HepG2 (cell line): ENCODE measurements at regions not wholly inside any gene's neighbourhood (a gene's known extent, or its start where the extent isn't known, plus 50 kb on each side); places are given as distances from the start of the nearest gene placed in this dataset.

ENCODE experiments used
- ATAC-seq: fragments of 200-7000 bp; cut with Tn5 transposase; 3 replicates; pipeline ENCODE4 v1.9.1; 2020; ENCODE audit warnings: mild to moderate bottlenecking, moderate library complexity
- BruUV-seq: library from RNA; stranded (reverse); fragments of 400-500 nt; replicated peaks from 2 replicates; lab custom pipeline; 2021; lab: Mats Ljungman, UMichigan
- CTCF ChIA-PET: fragments of 300-600 bp; formaldehyde crosslinking; extraction: SDS; loops from one replicate; lab custom pipeline; 2021; ENCODE audit warnings: low total read pairs, inconsistent platforms, low intra/inter-chr PET ratio; lab: Yijun Ruan, JAX
- POLR2A ChIA-PET: fragments of 350-600 bp; sonication (Branson Sonifier 250); formaldehyde crosslinking; loops from one replicate; lab custom pipeline; 2020; ENCODE audit warnings: antibody characterized with exemption, inconsistent platforms; lab: Yijun Ruan, JAX
- DNase-seq: peaks from one replicate; pipeline ENCODE4 v3.0.0-alpha.2; 2015; ENCODE audit warnings: low spot score
- FAIRE-seq: peaks from 3 replicates; lab custom pipeline; 2011; peaks lifted over from hg19 to GRCh38; lab: Jason Lieb, UNC
- H2AFZ ChIP-seq: one replicate; pipeline ENCODE4 v1.6.1; 2011; ENCODE audit warnings: low read length, inconsistent platforms
- H3K27ac ChIP-seq: fragments of 300-600 bp; 3 replicates; pipeline ENCODE4 v1.8.0; 2011; ENCODE audit warnings: mixed run types, mild to moderate bottlenecking, mixed read lengths, low read length, inconsistent platforms; ENCODE audit not compliant: insufficient read depth; ENCODE audit errors: extremely low read length
- H3K27me3 ChIP-seq, 2 experiments: fragments of 200-600 bp in 1 of 2; 2 replicates in 1 of 2; 3 replicates in 1 of 2; pipeline versions ENCODE4 v1.6.0 to v1.8.0; 2011; ENCODE audit warnings: low read length in 2 of 2, mild to moderate bottlenecking in 2 of 2, moderate library complexity in 2 of 2, inconsistent platforms in 1 of 2; ENCODE audit not compliant: insufficient read depth in 2 of 2, control insufficient read depth in 1 of 2
- H3K36me3 ChIP-seq, 2 experiments: fragments of 200-600 bp in 1 of 2; replicated peaks in 1 of 2; 2 replicates in 1 of 2; 3 replicates in 1 of 2; pipeline versions ENCODE4 v1.5.1 to v1.8.0; 2011; ENCODE audit warnings: low read length in 2 of 2, inconsistent platforms in 1 of 2; ENCODE audit not compliant: insufficient read depth in 2 of 2, control insufficient read depth in 1 of 2
- H3K4me1 ChIP-seq: 2 replicates; pipeline ENCODE4 v1.5.1; 2012; ENCODE audit warnings: low read length, inconsistent platforms; ENCODE audit not compliant: insufficient read depth
- H3K4me2 ChIP-seq: 2 replicates; pipeline ENCODE4 v1.6.0; 2011; ENCODE audit warnings: low read depth, low read length, inconsistent platforms
- H3K4me3 ChIP-seq, 3 experiments: fragments of 200-600 bp in 1 of 3; sonication (generic), shearing (Covaris generic) in 1 of 3; replicated peaks in 1 of 3; 2 replicates each; pipeline ENCODE4 v1.5.1; 2011 to 2016; ENCODE audit warnings: low read length in 3 of 3, inconsistent platforms in 2 of 3, low read depth in 2 of 3, mild to moderate bottlenecking in 2 of 3, control low read depth in 1 of 3, mixed read lengths in 1 of 3; ENCODE audit not compliant: insufficient read depth in 1 of 3
- H3K79me2 ChIP-seq: one replicate; pipeline ENCODE4 v1.6.1; 2011; ENCODE audit warnings: low read length, inconsistent platforms; ENCODE audit not compliant: insufficient read depth
- H3K9ac ChIP-seq: 2 replicates; pipeline ENCODE4 v1.6.0; 2011; ENCODE audit warnings: mild to moderate bottlenecking, low read depth, low read length, inconsistent platforms; ENCODE audit not compliant: insufficient read depth
- H3K9me3 ChIP-seq: 2 replicates; pipeline ENCODE4 v1.5.1; 2012; ENCODE audit warnings: mild to moderate bottlenecking, low read length
- H4K20me1 ChIP-seq: 2 replicates; pipeline ENCODE4 v1.6.0; 2011; ENCODE audit warnings: inconsistent platforms, mild to moderate bottlenecking, low read length, moderate library complexity; ENCODE audit not compliant: insufficient read depth
- ELF3 ChIP-seq: IDR thresholded peaks from 2 replicates; pipeline ENCODE4 v1.6.1; 2016; ENCODE audit warnings: missing genetic modification reagents, missing compliant biosample characterization
- HNRNPK ChIP-seq: fragments of 200-400 bp; formaldehyde crosslinking; IDR thresholded peaks from 2 replicates; pipeline ENCODE4 v1.6.1; 2018; ENCODE audit warnings: low read length, low read depth, moderate library complexity, mild to moderate bottlenecking; ENCODE audit not compliant: poor library complexity, severe bottlenecking
- HNRNPUL1 ChIP-seq: fragments of 200-400 bp; formaldehyde crosslinking; IDR thresholded peaks from 2 replicates; pipeline ENCODE4 v1.6.1; 2017; ENCODE audit warnings: low read depth, mild to moderate bottlenecking, low read length, moderate library complexity
- POLR2AphosphoS2 ChIP-seq: IDR thresholded peaks from 2 replicates; pipeline ENCODE4 v1.6.1; 2011; ENCODE audit warnings: low read depth, low read length, improper control_type of control experiment
- REL ChIP-seq: sonication (generic); formaldehyde crosslinking; conservative IDR thresholded peaks from 2 replicates; pipeline ENCODE4 v1.8.0; 2022; ENCODE audit warnings: mild to moderate bottlenecking, missing genetic modification reagents, moderate library complexity
- SIN3B ChIP-seq: fragments of 150-350 bp; IDR thresholded peaks from 2 replicates; pipeline ENCODE4 v1.6.1; 2014; ENCODE audit warnings: low read length
- SMYD3 ChIP-seq: sonication (generic); formaldehyde crosslinking; IDR thresholded peaks from 2 replicates; pipeline ENCODE4 v1.8.1; 2023; ENCODE audit warnings: mild to moderate bottlenecking, missing genetic modification reagents
- TCF12 ChIP-seq, 2 experiments: fragments of 450-650 bp in 1 of 2; sonication (generic) in 1 of 2; formaldehyde crosslinking in 1 of 2; IDR thresholded peaks; 2 replicates each; pipeline versions ENCODE4 v1.6.1 to v1.8.0; 2017 to 2022; ENCODE audit warnings: antibody characterized with exemption in 1 of 2, mild to moderate bottlenecking in 1 of 2, missing genetic modification reagents in 1 of 2, moderate library complexity in 1 of 2
- TIGD3 ChIP-seq: sonication (generic); formaldehyde crosslinking; IDR thresholded peaks from 2 replicates; pipeline ENCODE4 v1.5.1; 2020; ENCODE audit warnings: mild to moderate bottlenecking, missing genetic modification reagents, borderline replicate concordance
- ZBTB37 ChIP-seq: sonication (generic); formaldehyde crosslinking; IDR thresholded peaks from 2 replicates; pipeline ENCODE4 v1.4.0; 2020; ENCODE audit warnings: mild to moderate bottlenecking, missing genetic modification reagents
- ZBTB44 ChIP-seq: sonication (generic); formaldehyde crosslinking; IDR thresholded peaks from 2 replicates; pipeline ENCODE4 v1.4.0; 2020; ENCODE audit warnings: missing genetic modification reagents
- ZGPAT ChIP-seq: IDR thresholded peaks from 2 replicates; pipeline ENCODE4 v1.6.1; 2016; ENCODE audit warnings: mild to moderate bottlenecking
- ZNF558 ChIP-seq: sonication (generic); formaldehyde crosslinking; IDR thresholded peaks from 2 replicates; pipeline ENCODE4 v1.9.0; 2022; ENCODE audit warnings: mild to moderate bottlenecking, missing genetic modification reagents, borderline replicate concordance
- ZNF776 ChIP-seq: sonication (generic); formaldehyde crosslinking; IDR thresholded peaks from 2 replicates; pipeline ENCODE4 v1.4.0; 2020; ENCODE audit warnings: mild to moderate bottlenecking, missing genetic modification reagents
- WGBS: methylation state at CpG from one replicate; pipeline ENCODE4 v1.1.6; 2017; ENCODE audit warnings: low lambda C conversion rate; 5-methylcytosine and 5-hydroxymethylcytosine counted together
- in situ Hi-C: cut with HindIII; loops from 2 replicates; pipeline ENCODE4 v1.10.0; 2017; ENCODE audit warnings: low pct_unique_long_range_greater_than_20kb; ENCODE audit not compliant: extremely low pct_ligation_motif_present
- intact Hi-C: fragments of 100-400 bp; cut with micrococcal nuclease; formaldehyde crosslinking; loops from one replicate; pipeline ENCODE4 v1.10.0; 2022; ENCODE audit not compliant: unreplicated experiment

- in situ Hi-C loops, result no loop called here
- POLR2A ChIA-PET, result no interaction called here
- H3K9ac ChIP-seq, result no peak overlapping the region
- no peaks in the 10 kb centered on the region for H3K4me1 ChIP-seq
- intact Hi-C loops, result no loop called here
- H3K9me3 ChIP-seq, result no peaks in the 10 kb centered on the region
- WGBS, result 0% methylated on average over 1 of the region's 1 CpG
- H3K79me2 ChIP-seq, result no peaks in the 10 kb centered on the region
- H3K4me2 ChIP-seq, result no peak overlapping the region
- CTCF ChIA-PET, result no interaction called here
- TF ChIP-seq ZGPAT (CRISPR knock-in tag) (no peak), ZBTB44 (CRISPR knock-in tag) (no peak), SMYD3 (no peak), HNRNPUL1 (no peak)
- ATAC-seq, result no peak
- FAIRE-seq, result no peak
- no peak overlapping the region for H2AFZ ChIP-seq
- H3K27ac ChIP-seq, result no peak overlapping the region
- BruUV-seq, result no TSS peak
- H3K4me3 ChIP-seq, result no peak overlapping the region
- DNase-seq, result no peak
- H3K27me3 ChIP-seq, result no peaks in the 10 kb centered on the region
- H3K36me3 ChIP-seq, result no peaks in the 10 kb centered on the region
- H4K20me1 ChIP-seq, result no peaks in the 10 kb centered on the region
Observed at GRCh38 chr20:12535316-12535715, 473.5 kb upstream of the SPTLC3 start.

GRCh38 chr20:12535770-12536169 lies 473.0 kb upstream of the SPTLC3 start:
- no peaks in the 10 kb centered on the region for H3K4me1 ChIP-seq
- no peak for DNase-seq
- no TSS peak for BruUV-seq
- intact Hi-C loops (no loop called here), in situ Hi-C loops (no loop called here)
- no peaks in the 10 kb centered on the region for H3K27me3 ChIP-seq
- no peak overlapping the region for H3K27ac ChIP-seq
- H4K20me1 ChIP-seq, result no peaks in the 10 kb centered on the region
- H3K9ac ChIP-seq, result no peak overlapping the region
- ChIA-PET CTCF (no interaction called here), POLR2A (no interaction called here)
- no peak for FAIRE-seq
- H3K79me2 ChIP-seq, result no peaks in the 10 kb centered on the region
- 27% methylated on average over 2 of the region's 2 CpGs for WGBS
- H3K4me3 ChIP-seq, result no peak overlapping the region
- H3K4me2 ChIP-seq, result no peak overlapping the region
- H2AFZ ChIP-seq, result no peak overlapping the region
- no peak for ATAC-seq
- no peaks in the 10 kb centered on the region for H3K36me3 ChIP-seq
- H3K9me3 ChIP-seq, result no peaks in the 10 kb centered on the region
- TF ChIP-seq ELF3 (CRISPR knock-in tag) (no peak), HNRNPK (no peak), TCF12 (IDR thresholded peaks at IDR 0.05) (no peak), TCF12 (CRISPR knock-in tag; IDR thresholded peaks at IDR 0.05) (no peak), ZNF776 (CRISPR knock-in tag) (no peak), ZBTB37 (CRISPR knock-in tag) (no peak), SIN3B (no peak), ZNF558 (no peak), REL (CRISPR knock-in tag) (no peak), POLR2AphosphoS2 (no peak), TIGD3 (CRISPR knock-in tag) (no peak)
